ENCODE measurements at regions not wholly inside any gene's neighbourhood (a gene's known extent, or its start where the extent isn't known, plus 50 kb on each side); places are given as distances from the start of the nearest gene placed in this dataset.

DNA sequence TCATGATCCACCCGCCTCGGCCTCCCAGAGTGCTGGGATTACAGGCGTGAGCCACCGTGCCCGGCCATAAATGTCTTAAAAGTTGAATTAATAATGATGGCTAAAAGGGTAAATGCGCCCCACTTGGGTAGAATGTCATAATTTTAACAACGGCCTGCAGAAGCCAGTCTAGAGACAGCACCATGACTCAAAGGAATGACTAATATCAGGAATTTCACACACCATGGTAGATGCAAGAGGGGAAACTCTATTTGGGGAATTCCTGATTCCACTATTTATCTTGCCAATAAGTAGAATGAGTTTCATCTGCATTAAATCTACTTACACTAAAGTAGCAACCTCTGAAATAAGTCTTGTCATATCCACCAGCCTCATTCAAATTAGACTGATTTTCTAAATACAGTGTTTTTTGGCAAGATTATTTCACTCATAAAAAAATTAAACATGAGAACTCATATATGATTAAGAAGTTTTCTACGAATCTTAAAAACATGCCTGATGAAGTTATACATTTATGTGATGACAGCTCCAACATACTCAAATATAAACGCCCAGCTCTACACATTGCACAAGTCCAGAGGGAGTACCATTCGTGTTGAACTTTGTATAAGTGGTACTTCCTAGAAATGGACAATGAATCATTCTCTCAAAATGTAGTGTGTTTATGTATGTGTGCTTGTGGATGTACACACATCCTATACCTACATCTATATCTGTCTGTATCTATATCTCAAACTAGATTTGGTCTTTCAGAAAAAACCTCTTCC, 309.7 kb downstream of the IRS1 start:
- TF ChIP-seq, protein P1, sequence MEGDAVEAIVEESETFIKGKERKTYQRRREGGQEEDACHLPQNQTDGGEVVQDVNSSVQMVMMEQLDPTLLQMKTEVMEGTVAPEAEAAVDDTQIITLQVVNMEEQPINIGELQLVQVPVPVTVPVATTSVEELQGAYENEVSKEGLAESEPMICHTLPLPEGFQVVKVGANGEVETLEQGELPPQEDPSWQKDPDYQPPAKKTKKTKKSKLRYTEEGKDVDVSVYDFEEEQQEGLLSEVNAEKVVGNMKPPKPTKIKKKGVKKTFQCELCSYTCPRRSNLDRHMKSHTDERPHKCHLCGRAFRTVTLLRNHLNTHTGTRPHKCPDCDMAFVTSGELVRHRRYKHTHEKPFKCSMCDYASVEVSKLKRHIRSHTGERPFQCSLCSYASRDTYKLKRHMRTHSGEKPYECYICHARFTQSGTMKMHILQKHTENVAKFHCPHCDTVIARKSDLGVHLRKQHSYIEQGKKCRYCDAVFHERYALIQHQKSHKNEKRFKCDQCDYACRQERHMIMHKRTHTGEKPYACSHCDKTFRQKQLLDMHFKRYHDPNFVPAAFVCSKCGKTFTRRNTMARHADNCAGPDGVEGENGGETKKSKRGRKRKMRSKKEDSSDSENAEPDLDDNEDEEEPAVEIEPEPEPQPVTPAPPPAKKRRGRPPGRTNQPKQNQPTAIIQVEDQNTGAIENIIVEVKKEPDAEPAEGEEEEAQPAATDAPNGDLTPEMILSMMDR (IDR thresholded peaks at IDR 0.05; ENCODE audit: control insufficient read depth, extremely low read depth, insufficient read depth): no peak
- DNase-seq (ENCODE audit: low read depth): no peak
- H3K4me3 ChIP-seq (ENCODE audit: low read depth, low read length): no peak overlapping the region

DNA sequence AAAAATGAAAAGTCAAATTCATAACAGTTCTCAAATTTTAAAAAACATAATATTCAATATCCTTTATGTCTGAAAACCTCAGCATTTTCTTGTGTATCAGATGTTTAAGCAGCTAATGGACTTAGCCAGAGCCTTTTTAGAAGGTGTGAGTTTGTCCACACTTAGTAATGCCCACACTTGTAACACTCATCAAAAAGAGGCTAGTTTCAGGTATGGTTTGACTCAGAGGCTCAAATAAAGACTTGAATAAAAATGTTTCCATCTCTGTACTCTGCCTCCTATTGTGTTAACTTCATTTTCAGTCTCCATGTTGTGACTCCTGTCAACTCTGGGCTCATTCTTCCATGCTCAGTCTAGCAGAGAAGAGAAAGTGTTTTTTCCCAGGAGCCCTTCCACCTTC, 311.6 kb downstream of the IRS1 start:
- no peak overlapping the region for H3K4me3 ChIP-seq (ENCODE audit: low read depth, low read length)
- TF ChIP-seq, protein P1 (IDR thresholded peaks at IDR 0.05; ENCODE audit: control insufficient read depth, extremely low read depth, insufficient read depth): no peak
- DNase-seq (ENCODE audit: low read depth): no peak

DNA sequence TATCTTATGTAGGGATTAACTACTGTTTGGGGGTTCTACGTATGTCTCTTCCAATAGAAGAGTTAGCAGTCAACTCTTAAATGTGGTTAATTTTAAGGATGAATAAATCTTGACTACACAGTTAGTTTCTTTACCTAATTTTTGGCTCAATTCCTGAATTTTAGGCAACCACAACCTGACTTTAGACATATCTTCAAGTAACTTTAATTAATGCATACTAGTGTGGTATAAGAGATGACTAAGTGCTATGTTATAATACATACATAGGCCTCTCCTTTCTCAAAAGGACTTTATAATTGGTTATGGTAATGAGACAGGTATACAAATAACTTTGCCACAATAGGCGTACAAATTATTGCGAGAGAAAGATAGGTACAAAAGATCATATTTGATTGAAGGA, 312.0 kb downstream of the IRS1 start:
- TF ChIP-seq, protein P1 (IDR thresholded peaks at IDR 0.05; ENCODE audit: control insufficient read depth, extremely low read depth, insufficient read depth): no peak
- H3K4me3 ChIP-seq (ENCODE audit: low read depth, low read length): no peak overlapping the region
- DNase-seq (ENCODE audit: low read depth): no peak

DNA sequence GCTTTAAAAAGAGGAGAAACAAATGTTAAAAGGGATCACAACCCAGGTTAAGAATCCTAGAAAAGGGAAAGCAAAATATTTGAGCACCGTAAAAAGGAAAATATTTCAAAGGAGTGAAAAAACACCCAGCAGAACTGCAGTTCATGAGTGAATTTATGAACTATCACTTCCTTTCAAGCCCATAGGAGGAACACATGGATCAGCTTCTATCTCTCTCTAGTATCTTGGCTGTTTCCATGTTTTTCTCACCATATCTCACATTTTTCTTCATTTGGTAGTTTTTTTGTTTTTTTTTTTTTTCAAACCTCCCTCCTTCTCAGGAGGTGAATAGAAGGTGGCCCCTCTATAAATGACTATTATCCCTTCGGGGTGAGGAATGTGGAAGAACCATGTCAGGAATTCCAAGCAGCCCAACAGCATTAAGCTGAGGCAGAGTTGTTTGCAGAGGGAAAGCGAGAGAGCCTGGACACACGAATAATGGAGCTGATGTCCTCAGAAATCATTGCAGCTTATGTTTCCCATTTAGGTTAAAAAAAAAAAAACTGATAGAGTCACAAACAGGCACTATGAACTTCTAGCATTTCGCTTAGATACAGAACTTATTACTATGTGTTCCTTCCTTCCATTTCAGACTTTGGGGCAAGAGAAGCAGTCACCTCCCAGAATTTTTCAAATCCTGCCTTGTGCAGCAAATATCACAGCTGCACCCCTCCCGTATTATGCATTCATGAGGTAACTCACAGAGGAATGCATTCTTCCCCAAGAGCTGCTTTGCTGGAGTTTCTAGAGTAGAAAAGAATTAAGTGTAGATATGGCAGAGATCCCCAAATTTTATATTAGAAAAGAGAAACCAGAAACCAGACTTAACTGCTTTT, 315.6 kb downstream of the IRS1 start:
- no peak for DNase-seq (ENCODE audit: low read depth)
- TF ChIP-seq, protein P1 (IDR thresholded peaks at IDR 0.05; ENCODE audit: control insufficient read depth, extremely low read depth, insufficient read depth): no peak
- H3K4me3 ChIP-seq (ENCODE audit: low read depth, low read length): no peak overlapping the region

DNA sequence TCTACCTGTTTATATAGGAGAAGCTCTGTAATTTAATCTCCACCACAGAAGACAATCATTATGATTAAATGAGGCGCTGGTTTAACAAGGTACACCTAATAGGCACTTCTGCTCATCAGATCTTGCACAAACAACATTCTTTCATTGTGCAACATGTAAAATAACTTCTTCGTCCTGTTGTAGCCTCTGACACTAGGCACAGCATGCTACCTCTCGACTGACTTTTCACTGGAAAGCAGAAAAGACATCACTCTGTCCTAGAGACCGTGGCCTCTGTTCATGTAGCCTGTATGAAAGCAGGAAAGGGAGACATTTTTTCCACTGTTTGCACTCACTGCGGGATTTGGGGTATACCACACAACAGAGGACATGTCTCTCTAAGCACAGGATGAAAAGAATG, 316.5 kb downstream of the IRS1 start:
- no peak for DNase-seq (ENCODE audit: low read depth)
- TF ChIP-seq, protein P1 (IDR thresholded peaks at IDR 0.05; ENCODE audit: control insufficient read depth, extremely low read depth, insufficient read depth): no peak
- no peak overlapping the region for H3K4me3 ChIP-seq (ENCODE audit: low read depth, low read length)

DNA sequence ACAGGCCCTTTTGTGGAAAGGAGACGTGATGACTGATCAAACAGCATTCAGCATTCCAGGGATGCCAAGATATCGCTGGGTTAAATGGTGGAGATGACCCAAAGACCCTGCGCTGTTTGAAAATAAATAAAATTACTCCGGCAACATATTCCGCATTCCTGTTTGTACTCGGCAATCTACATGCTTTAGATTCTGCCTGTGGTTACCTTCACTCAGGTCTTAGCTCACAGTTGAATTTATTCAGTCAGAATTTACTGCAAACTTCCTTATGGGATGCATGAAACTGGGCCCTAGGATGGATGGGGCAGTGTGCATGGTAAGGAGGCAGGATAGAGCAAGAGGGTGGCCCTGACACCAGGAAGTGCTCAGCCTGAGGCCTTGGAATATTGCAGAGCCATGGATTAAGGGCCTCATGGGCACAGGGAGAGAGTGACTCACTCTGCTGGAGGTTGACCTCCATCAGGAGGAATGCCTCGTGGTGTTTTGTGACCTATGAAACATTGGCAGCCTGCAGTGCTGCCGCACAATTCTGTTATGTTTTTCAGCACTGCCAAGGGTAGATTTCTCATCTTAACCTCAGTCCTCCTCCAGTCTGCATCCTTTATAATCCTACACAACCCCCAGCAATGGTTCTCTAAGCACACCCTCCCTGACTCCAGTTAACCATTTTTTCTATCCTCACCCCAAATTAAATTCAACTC, 321.4 kb downstream of the IRS1 start:
- no peak overlapping the region for H3K4me3 ChIP-seq (ENCODE audit: low read depth, low read length)
- TF ChIP-seq, protein P1 (IDR thresholded peaks at IDR 0.05; ENCODE audit: control insufficient read depth, extremely low read depth, insufficient read depth): no peak
- no peak for DNase-seq (ENCODE audit: low read depth)

Measured in LNCaP clone FGC (cell line).